PC-3 (cell line): ENCODE measurements at regions not wholly inside any gene's neighbourhood (a gene's known extent, or its start where the extent isn't known, plus 50 kb on each side); places are given as distances from the start of the nearest gene placed in this dataset.

Experiments used
- ATAC-seq: fragments of 200-7000 bp; cut with Tn5 transposase; 2 replicates; pipeline ENCODE4 v1.9.1; 2020; ENCODE audit warnings: mild to moderate bottlenecking, moderate library complexity
- BruUV-seq: library from RNA; stranded (reverse); fragments of 400-500 nt; replicated peaks from 2 replicates; lab custom pipeline; 2021; lab: Mats Ljungman, UMichigan
- CTCF ChIA-PET: fragments of 300-600 bp; sonication (Branson Sonifier 250); formaldehyde crosslinking; loops from one replicate; lab custom pipeline; 2022; ENCODE audit warnings: antibody characterized with exemption; lab: Charles Lee
- POLR2A ChIA-PET: fragments of 300-600 bp; sonication (Branson Sonifier 250); formaldehyde crosslinking; loops from one replicate; lab custom pipeline; 2022; ENCODE audit warnings: antibody characterized with exemption; ENCODE audit not compliant: unreplicated experiment; lab: Charles Lee
- DNase-seq: peaks from one replicate; pipeline ENCODE4 v3.0.0-alpha.2; 2015
- H2AFZ ChIP-seq: fragments of 300-600 bp; sonication (generic); 2 replicates; pipeline ENCODE4 v1.6.0; 2016; ENCODE audit warnings: antibody characterized with exemption, low read length
- H3F3A ChIP-seq: fragments of 300-600 bp; sonication (generic); one replicate; pipeline ENCODE4 v1.6.0; 2017; ENCODE audit warnings: antibody characterized with exemption, low read length, control low read depth, mild to moderate bottlenecking; ENCODE audit not compliant: unreplicated experiment
- H3K27ac ChIP-seq: fragments of 300-600 bp; sonication (generic); 2 replicates; pipeline ENCODE4 v1.5.1; 2016; ENCODE audit warnings: mild to moderate bottlenecking, low read length
- H3K27me3 ChIP-seq: fragments of 300-600 bp; sonication (generic); 2 replicates; pipeline ENCODE4 v1.6.1; 2016; ENCODE audit warnings: low read length, mixed read lengths
- H3K36me3 ChIP-seq: fragments of 300-600 bp; sonication (generic); 2 replicates; pipeline ENCODE4 v1.6.1; 2016; ENCODE audit warnings: low read depth, mixed run types, low read length, mixed read lengths
- H3K4me1 ChIP-seq: fragments of 300-600 bp; sonication (generic); 2 replicates; pipeline ENCODE4 v1.5.1; 2016; ENCODE audit warnings: low read length; ENCODE audit not compliant: insufficient read depth
- H3K4me2 ChIP-seq: fragments of 300-600 bp; sonication (generic); 2 replicates; pipeline ENCODE4 v1.6.0; 2016; ENCODE audit warnings: low read length
- H3K4me3 ChIP-seq: fragments of 300-600 bp; sonication (generic); 2 replicates; pipeline ENCODE4 v1.5.1; 2016; ENCODE audit warnings: mild to moderate bottlenecking, low read length, mixed read lengths
- H3K79me2 ChIP-seq: fragments of 300-600 bp; sonication (generic); 2 replicates; pipeline ENCODE4 v1.6.1; 2017; ENCODE audit warnings: low read length, mixed read lengths
- H3K9ac ChIP-seq: fragments of 300-600 bp; sonication (generic); 2 replicates; pipeline ENCODE4 v1.6.0; 2016; ENCODE audit warnings: mild to moderate bottlenecking, low read length
- H3K9me2 ChIP-seq: fragments of 300-600 bp; sonication (generic); replicated peaks from 2 replicates; pipeline ENCODE4 v1.6.1; 2016; ENCODE audit warnings: mixed run types, low read length, mixed read lengths
- H3K9me3 ChIP-seq: fragments of 300-600 bp; sonication (generic); 2 replicates; pipeline ENCODE4 v1.6.1; 2016; ENCODE audit warnings: low read length, mixed read lengths
- H4K20me1 ChIP-seq: fragments of 300-600 bp; sonication (generic); 2 replicates; pipeline ENCODE4 v1.6.1; 2016; ENCODE audit warnings: low read length, mixed read lengths
- CTCF ChIP-seq: fragments of 300-600 bp; sonication (generic); conservative IDR thresholded peaks from 2 replicates; pipeline ENCODE4 v1.5.1; 2017; ENCODE audit warnings: antibody characterized with exemption, low read depth, mild to moderate bottlenecking, low read length
- EZH2 ChIP-seq: fragments of 300-600 bp; sonication (generic); IDR thresholded peaks from one replicate; pipeline ENCODE4 v1.6.1; 2017; ENCODE audit warnings: antibody characterized with exemption, mild to moderate bottlenecking, low read length; ENCODE audit not compliant: unreplicated experiment
- EZH2phosphoT487 ChIP-seq: fragments of 300-600 bp; sonication (generic); IDR thresholded peaks from 2 replicates; pipeline ENCODE4 v1.6.1; 2018; ENCODE audit warnings: mild to moderate bottlenecking, antibody characterized with exemption, low read length, borderline replicate concordance
- intact Hi-C: fragments of 100-400 bp; cut with micrococcal nuclease; formaldehyde crosslinking; loops from 2 replicates; pipeline ENCODE4 v1.9.0; 2023

- Histone ChIP-seq H3K27me3 (no peaks in the 10 kb centered on the region), H3K9ac (peak overlapping the region; percentile 72), H3K4me2 (peak overlapping the region; percentile 32), H3F3A (peaks cover 4% of the 10 kb centered on the region), H3K9me2 (no peaks in the 10 kb centered on the region), H2AFZ (no peak overlapping the region), H3K9me3 (no peaks in the 10 kb centered on the region), H3K79me2 (no peaks in the 10 kb centered on the region), H3K4me1 (peaks cover 37% of the 10 kb centered on the region), H3K4me3 (no peak overlapping the region), H3K27ac (peak overlapping the region; percentile 95), H4K20me1 (no peaks in the 10 kb centered on the region), H3K36me3 (no peaks in the 10 kb centered on the region)
- ChIA-PET POLR2A (interaction anchor here (0.5 kb wide), 1 partner anchor 148 kb away, joined by 3 read pairs; no protein-coding TSS in a partner anchor), CTCF (no interaction called here)
- no TSS peak for BruUV-seq
- intact Hi-C loops, result loop anchor here (2.0 kb wide), 1 partner anchor 111 kb away; no protein-coding TSS in a partner anchor
- DNase-seq (peak; percentile 78), ATAC-seq (peak; percentile 57)
- TF ChIP-seq EZH2, result no peak
- TF ChIP-seq EZH2phosphoT487, result no peak
- TF ChIP-seq CTCF, result no peak
Observed at GRCh38 chr7:46034056-46034768, 113.1 kb upstream of the IGFBP3 start.

GRCh38 chr7:46033592-46033991 lies 112.5 kb upstream of the IGFBP3 start:
- H3K4me1 ChIP-seq, result peaks cover 37% of the 10 kb centered on the region
- H3K4me2 ChIP-seq, result peak overlapping the region; percentile 34; the same call in 1 of the 2 replicates
- H3K9me3 ChIP-seq, result no peaks in the 10 kb centered on the region
- intact Hi-C loops, result loop anchor here (2.0 kb wide), 1 partner anchor 55 kb away; no protein-coding TSS in a partner anchor
- TF ChIP-seq EZH2phosphoT487 (no peak), CTCF (no peak)
- DNase-seq (no peak), ATAC-seq (no peak)
- H3K4me3 ChIP-seq, result no peak overlapping the region
- H3K36me3 ChIP-seq, result no peaks in the 10 kb centered on the region
- POLR2A ChIA-PET, result no interaction called here
- peaks cover 4% of the 10 kb centered on the region for H3F3A ChIP-seq
- no peaks in the 10 kb centered on the region for H3K79me2 ChIP-seq
- H3K27ac ChIP-seq, result peak overlapping the region; percentile 95
- CTCF ChIA-PET, result no interaction called here
- no peaks in the 10 kb centered on the region for H3K27me3 ChIP-seq
- H3K9me2 ChIP-seq, result no peaks in the 10 kb centered on the region
- H2AFZ ChIP-seq, result no peak overlapping the region
- H4K20me1 ChIP-seq, result no peaks in the 10 kb centered on the region
- H3K9ac ChIP-seq, result peak overlapping the region; percentile 72
- BruUV-seq, result no TSS peak

GRCh38 chr7:46032942-46033341 lies 111.9 kb upstream of the IGFBP3 start:
- no peaks in the 10 kb centered on the region for H3K9me3 ChIP-seq
- peak overlapping the region; percentile 95 for H3K27ac ChIP-seq
- peak overlapping the region; percentile 38 for H3K4me2 ChIP-seq
- intact Hi-C loops, result loop anchor here (2.0 kb wide), 1 partner anchor 54 kb away; no protein-coding TSS in a partner anchor
- BruUV-seq, result no TSS peak
- no peaks in the 10 kb centered on the region for H3K79me2 ChIP-seq
- no peaks in the 10 kb centered on the region for H3K9me2 ChIP-seq
- ChIA-PET POLR2A (no interaction called here), CTCF (no interaction called here)
- no peak overlapping the region for H3K4me3 ChIP-seq
- H3K9ac ChIP-seq, result peak overlapping the region; percentile 72
- DNase-seq (peak; percentile 91), ATAC-seq (peak; percentile 72)
- no peaks in the 10 kb centered on the region for H3K36me3 ChIP-seq
- 0 out of 2 replicates have a peak overlapping the region, but pooled peaks have one; percentile 10 for H2AFZ ChIP-seq
- no peaks in the 10 kb centered on the region for H3K27me3 ChIP-seq
- TF ChIP-seq EZH2 (no peak), CTCF (no peak), EZH2phosphoT487 (no peak)
- peaks cover 4% of the 10 kb centered on the region for H3F3A ChIP-seq
- peaks cover 37% of the 10 kb centered on the region for H3K4me1 ChIP-seq
- H4K20me1 ChIP-seq, result no peaks in the 10 kb centered on the region
